Activated CD4-positive, alpha-beta T cell treated with anti-CD3 and anti-CD28 coated beads, Interleukin-2, amount 50 U/mL, for 1 hour (primary cell): ENCODE measurements at regions not wholly inside any gene's neighbourhood (a gene's known extent, or its start where the extent isn't known, plus 50 kb on each side); places are given as distances from the start of the nearest gene placed in this dataset.

ENCODE experiments used
- DNase-seq: peaks from one replicate; pipeline ENCODE4 v3.0.0-alpha.2; 2020

GRCh38 chr10:131638049-131638879 is 262.5 kb upstream of the PPP2R2D start:
- no peak for DNase-seq

GRCh38 chr10:131638880-131639278 is 261.9 kb upstream of the PPP2R2D start:
- no peak for DNase-seq

- no peak for DNase-seq
Observed at GRCh38 chr10:131640045-131640644, 260.7 kb upstream of the PPP2R2D start.

GRCh38 chr10:131641231-131641630 is 259.6 kb upstream of the PPP2R2D start:
- no peak for DNase-seq

GRCh38 chr10:131641898-131642297 is 258.9 kb upstream of the PPP2R2D start:
- DNase-seq, result no peak

GRCh38 chr10:131642966-131643365 is 257.8 kb upstream of the PPP2R2D start:
- DNase-seq, result no peak

- no peak for DNase-seq
Observed at GRCh38 chr10:131644289-131644688, 256.5 kb upstream of the PPP2R2D start.

GRCh38 chr10:131644864-131645658 is 255.7 kb upstream of the PPP2R2D start:
- DNase-seq, result no peak

- no peak for DNase-seq
Observed at GRCh38 chr10:131645756-131646155, 255.1 kb upstream of the PPP2R2D start.

- DNase-seq, result no peak
Observed at GRCh38 chr10:131646551-131647525, 254.0 kb upstream of the PPP2R2D start.

- no peak for DNase-seq
Observed at GRCh38 chr10:131647789-131648188, 253.0 kb upstream of the PPP2R2D start.

GRCh38 chr10:131648386-131649020 is 252.3 kb upstream of the PPP2R2D start:
- DNase-seq, result no peak

- no peak for DNase-seq
Observed at GRCh38 chr10:131649617-131650016, 251.2 kb upstream of the PPP2R2D start.

- no peak for DNase-seq
Observed at GRCh38 chr10:131650169-131650705, 250.6 kb upstream of the PPP2R2D start.

- no peak for DNase-seq
Observed at GRCh38 chr10:131650771-131651673, 249.8 kb upstream of the PPP2R2D start.

- DNase-seq, result no peak
Observed at GRCh38 chr10:131651674-131652437, 249.0 kb upstream of the PPP2R2D start.

- no peak for DNase-seq
Observed at GRCh38 chr10:131652438-131653139, 248.2 kb upstream of the PPP2R2D start.

- no peak for DNase-seq
Observed at GRCh38 chr10:131653140-131653539, 247.7 kb upstream of the PPP2R2D start.
